Uterus (tissue), 3 donors: ENCODE measurements at regions not wholly inside any gene's neighbourhood (a gene's known extent, or its start where the extent isn't known, plus 50 kb on each side); places are given as distances from the start of the nearest gene placed in this dataset.

Experiments used
- DNase-seq, 2 donors: peaks; one replicate each; pipeline ENCODE4 v3.0.0-alpha.2; 2019 to 2020
- H3K27ac ChIP-seq, 2 donors: fragments of 200-600 bp; sonication (generic); 1 replicate in 1 of 2; 2 replicates in 1 of 2; pipeline ENCODE4 v1.5.1; 2016 to 2018
- H3K27me3 ChIP-seq, 2 donors: fragments of 200-600 bp; sonication (generic); one replicate each; pipeline ENCODE4 v1.5.1; 2018 to 2019; ENCODE audit warnings: control low read depth in 1 of 2
- H3K36me3 ChIP-seq, 2 donors: fragments of 200-600 bp; sonication (generic); one replicate each; pipeline ENCODE4 v1.5.1; 2019; ENCODE audit warnings: control low read depth in 1 of 2
- H3K4me1 ChIP-seq, 2 donors: fragments of 200-600 bp; sonication (generic); one replicate each; pipeline ENCODE4 v1.5.1; 2018 to 2019; ENCODE audit warnings: control low read depth in 1 of 2
- H3K4me3 ChIP-seq, 2 donors: fragments of 200-600 bp; sonication (generic); 1 replicate in 1 of 2; 2 replicates in 1 of 2; pipeline ENCODE4 v1.5.1; 2018 to 2019; ENCODE audit warnings: mild to moderate bottlenecking in 1 of 2
- H3K9me3 ChIP-seq, 2 donors: fragments of 200-600 bp; sonication (generic); one replicate each; pipeline ENCODE4 v1.5.1; 2019; ENCODE audit warnings: control low read depth in 1 of 2
- CTCF ChIP-seq, 4 experiments: fragments of 200-600 bp in 2 of 4; fragments of 450-650 bp in 2 of 4; sonication (generic) in 2 of 4; IDR thresholded peaks; one replicate each; pipeline ENCODE4 v1.5.1; 2016 to 2019; ENCODE audit warnings: antibody characterized with exemption in 4 of 4, mild to moderate bottlenecking in 2 of 4, moderate library complexity in 1 of 4
- POLR2A ChIP-seq, 2 donors: fragments of 450-650 bp; IDR thresholded peaks; one replicate each; pipeline ENCODE4 v1.6.1; 2016; ENCODE audit warnings: antibody characterized with exemption in 2 of 2, mild to moderate bottlenecking in 1 of 2, moderate library complexity in 1 of 2
- intact Hi-C: fragments of 100-400 bp; cut with DNase I; formaldehyde crosslinking; loops from one replicate; pipeline ENCODE4 v1.15.1; 2023; ENCODE audit warnings: low total_unique reads
- donor health status: DM: yes; HTN: yes; CAD: no.

GRCh38 chr3:28590216-28590615 is 241.6 kb upstream of the AZI2 start:
- Histone ChIP-seq H3K4me1 (no peaks in the 10 kb centered on the region), H3K4me3 (no peak overlapping the region), H3K36me3 (no peaks in the 10 kb centered on the region), H3K27ac (no peak overlapping the region), H3K27me3 (no peaks in the 10 kb centered on the region), H3K9me3 (no peaks in the 10 kb centered on the region)
- intact Hi-C loops: no loop called here
- TF ChIP-seq POLR2A (IDR thresholded peaks at IDR 0.05) (no peak), CTCF (IDR thresholded peaks at IDR 0.05) (no peak)
- DNase-seq: no peak

- Histone ChIP-seq H3K27me3 (no peaks in the 10 kb centered on the region), H3K27ac (no peak overlapping the region), H3K36me3 (no peaks in the 10 kb centered on the region), H3K4me1 (no peaks in the 10 kb centered on the region), H3K9me3 (no peaks in the 10 kb centered on the region), H3K4me3 (no peak overlapping the region)
- DNase-seq: no peak
- TF ChIP-seq POLR2A (IDR thresholded peaks at IDR 0.05) (no peak), CTCF (IDR thresholded peaks at IDR 0.05) (no peak)
- intact Hi-C loops: no loop called here
Observed at GRCh38 chr3:28590860-28591259, 242.2 kb upstream of the AZI2 start.

GRCh38 chr3:28595372-28595771 is 246.7 kb upstream of the AZI2 start:
- TF ChIP-seq CTCF (IDR thresholded peaks at IDR 0.05) (no peak), POLR2A (IDR thresholded peaks at IDR 0.05) (no peak)
- intact Hi-C loops: no loop called here
- H3K4me1 ChIP-seq: no peaks in the 10 kb centered on the region
- H3K4me3 ChIP-seq: no peak overlapping the region
- no peaks in the 10 kb centered on the region for H3K9me3 ChIP-seq
- no peaks in the 10 kb centered on the region for H3K27me3 ChIP-seq
- no peak overlapping the region for H3K27ac ChIP-seq
- H3K36me3 ChIP-seq: no peaks in the 10 kb centered on the region
- no peak for DNase-seq

GRCh38 chr3:28597452-28597851 is 248.8 kb upstream of the AZI2 start:
- H3K27ac ChIP-seq: no peak overlapping the region
- intact Hi-C loops: no loop called here
- no peaks in the 10 kb centered on the region for H3K27me3 ChIP-seq
- no peaks in the 10 kb centered on the region for H3K4me1 ChIP-seq
- DNase-seq: no peak
- H3K4me3 ChIP-seq: no peak overlapping the region
- no peaks in the 10 kb centered on the region for H3K9me3 ChIP-seq
- TF ChIP-seq CTCF (IDR thresholded peaks at IDR 0.05) (no peak), POLR2A (IDR thresholded peaks at IDR 0.05) (no peak)
- no peaks in the 10 kb centered on the region for H3K36me3 ChIP-seq

- no peak overlapping the region for H3K4me3 ChIP-seq
- no peaks in the 10 kb centered on the region for H3K9me3 ChIP-seq
- DNase-seq: no peak
- TF ChIP-seq POLR2A (IDR thresholded peaks at IDR 0.05) (no peak), CTCF (IDR thresholded peaks at IDR 0.05) (no peak)
- no peaks in the 10 kb centered on the region for H3K27me3 ChIP-seq
- no peak overlapping the region for H3K27ac ChIP-seq
- H3K4me1 ChIP-seq: no peaks in the 10 kb centered on the region
- H3K36me3 ChIP-seq: no peaks in the 10 kb centered on the region
- intact Hi-C loops: no loop called here
Observed at GRCh38 chr3:28598165-28598564, 249.5 kb upstream of the AZI2 start.
